ENCODE measurements at regions not wholly inside any gene's neighbourhood (a gene's known extent, or its start where the extent isn't known, plus 50 kb on each side); places are given as distances from the start of the nearest gene placed in this dataset.

- Histone ChIP-seq H3K36me3 (ENCODE audit: low read depth) (no peaks in the 10 kb centered on the region), H3K27ac (ENCODE audit: poor library complexity, severe bottlenecking) (no peak overlapping the region), H3K4me1 (ENCODE audit: insufficient read depth, poor library complexity, severe bottlenecking) (no peaks in the 10 kb centered on the region), H3K4me3 (ENCODE audit: severe bottlenecking) (no peak overlapping the region), H3K27me3 (ENCODE audit: insufficient read depth, poor library complexity, severe bottlenecking) (no peaks in the 10 kb centered on the region), H3K9me3 (ENCODE audit: severe bottlenecking) (no peaks in the 10 kb centered on the region)
- no peak for DNase-seq (ENCODE audit: low spot score)
- no peak for ATAC-seq (ENCODE audit: low read depth)
- TF ChIP-seq, protein P1, sequence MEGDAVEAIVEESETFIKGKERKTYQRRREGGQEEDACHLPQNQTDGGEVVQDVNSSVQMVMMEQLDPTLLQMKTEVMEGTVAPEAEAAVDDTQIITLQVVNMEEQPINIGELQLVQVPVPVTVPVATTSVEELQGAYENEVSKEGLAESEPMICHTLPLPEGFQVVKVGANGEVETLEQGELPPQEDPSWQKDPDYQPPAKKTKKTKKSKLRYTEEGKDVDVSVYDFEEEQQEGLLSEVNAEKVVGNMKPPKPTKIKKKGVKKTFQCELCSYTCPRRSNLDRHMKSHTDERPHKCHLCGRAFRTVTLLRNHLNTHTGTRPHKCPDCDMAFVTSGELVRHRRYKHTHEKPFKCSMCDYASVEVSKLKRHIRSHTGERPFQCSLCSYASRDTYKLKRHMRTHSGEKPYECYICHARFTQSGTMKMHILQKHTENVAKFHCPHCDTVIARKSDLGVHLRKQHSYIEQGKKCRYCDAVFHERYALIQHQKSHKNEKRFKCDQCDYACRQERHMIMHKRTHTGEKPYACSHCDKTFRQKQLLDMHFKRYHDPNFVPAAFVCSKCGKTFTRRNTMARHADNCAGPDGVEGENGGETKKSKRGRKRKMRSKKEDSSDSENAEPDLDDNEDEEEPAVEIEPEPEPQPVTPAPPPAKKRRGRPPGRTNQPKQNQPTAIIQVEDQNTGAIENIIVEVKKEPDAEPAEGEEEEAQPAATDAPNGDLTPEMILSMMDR (IDR thresholded peaks at IDR 0.05; ENCODE audit: poor library complexity, severe bottlenecking) = no peak
These were observed 63.4 kb upstream of the CDH11 start for GRCh38 chr16:65185241-65185778.

GRCh38 chr16:65181071-65181561, 59.3 kb upstream of the CDH11 start:
- H3K36me3 ChIP-seq (ENCODE audit: low read depth) = no peaks in the 10 kb centered on the region
- no peaks in the 10 kb centered on the region for H3K27me3 ChIP-seq (ENCODE audit: insufficient read depth, poor library complexity, severe bottlenecking)
- peaks cover 6% of the 10 kb centered on the region for H3K4me1 ChIP-seq (ENCODE audit: insufficient read depth, poor library complexity, severe bottlenecking)
- TF ChIP-seq, protein P1 (IDR thresholded peaks at IDR 0.05; ENCODE audit: poor library complexity, severe bottlenecking) = no peak
- ATAC-seq (ENCODE audit: low read depth) = no peak
- no peak for DNase-seq (ENCODE audit: low spot score)
- H3K9me3 ChIP-seq (ENCODE audit: severe bottlenecking) = no peaks in the 10 kb centered on the region
- no peak overlapping the region for H3K27ac ChIP-seq (ENCODE audit: poor library complexity, severe bottlenecking)
- no peak overlapping the region for H3K4me3 ChIP-seq (ENCODE audit: severe bottlenecking)

DNA sequence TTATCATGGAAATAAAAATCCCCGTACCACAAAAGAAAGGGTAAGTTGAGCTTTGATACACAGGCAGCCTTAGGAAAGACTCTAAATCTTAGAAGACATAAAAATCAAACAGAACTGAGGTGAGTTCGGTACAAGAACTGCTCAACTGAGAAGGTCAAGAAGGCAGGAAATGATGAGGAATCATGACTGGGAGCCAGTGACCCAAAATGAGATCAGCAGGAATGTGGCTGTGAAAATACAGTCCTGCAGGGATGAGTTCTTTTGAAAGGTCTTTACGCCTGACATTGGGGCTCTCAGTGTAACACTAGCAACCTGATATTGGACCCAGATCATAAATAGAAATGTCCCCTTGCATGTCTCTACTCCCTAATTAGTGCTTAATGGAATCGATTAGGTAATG, 56.3 kb upstream of the CDH11 start:
- Histone ChIP-seq H3K36me3 (ENCODE audit: low read depth) (no peaks in the 10 kb centered on the region), H3K4me1 (ENCODE audit: insufficient read depth, poor library complexity, severe bottlenecking) (peaks cover 6% of the 10 kb centered on the region), H3K9me3 (ENCODE audit: severe bottlenecking) (no peaks in the 10 kb centered on the region), H3K27me3 (ENCODE audit: insufficient read depth, poor library complexity, severe bottlenecking) (no peaks in the 10 kb centered on the region), H3K27ac (ENCODE audit: poor library complexity, severe bottlenecking) (no peak overlapping the region), H3K4me3 (ENCODE audit: severe bottlenecking) (no peak overlapping the region)
- ATAC-seq (ENCODE audit: low read depth) (peak; percentile 38; the same call in 1 of the 3 replicates), DNase-seq (ENCODE audit: low spot score) (no peak)
- TF ChIP-seq, protein P1 (IDR thresholded peaks at IDR 0.05; ENCODE audit: poor library complexity, severe bottlenecking) = no peak

- peaks cover 6% of the 10 kb centered on the region for H3K4me1 ChIP-seq (ENCODE audit: insufficient read depth, poor library complexity, severe bottlenecking)
- no peak for DNase-seq (ENCODE audit: low spot score)
- no peaks in the 10 kb centered on the region for H3K9me3 ChIP-seq (ENCODE audit: severe bottlenecking)
- H3K27me3 ChIP-seq (ENCODE audit: insufficient read depth, poor library complexity, severe bottlenecking) = no peaks in the 10 kb centered on the region
- H3K36me3 ChIP-seq (ENCODE audit: low read depth) = no peaks in the 10 kb centered on the region
- TF ChIP-seq, protein P1 (IDR thresholded peaks at IDR 0.05; ENCODE audit: poor library complexity, severe bottlenecking) = no peak
- no peak overlapping the region for H3K27ac ChIP-seq (ENCODE audit: poor library complexity, severe bottlenecking)
- no peak overlapping the region for H3K4me3 ChIP-seq (ENCODE audit: severe bottlenecking)
- no peak for ATAC-seq (ENCODE audit: low read depth)
These were observed 54.7 kb upstream of the CDH11 start for GRCh38 chr16:65176603-65177002.

DNA sequence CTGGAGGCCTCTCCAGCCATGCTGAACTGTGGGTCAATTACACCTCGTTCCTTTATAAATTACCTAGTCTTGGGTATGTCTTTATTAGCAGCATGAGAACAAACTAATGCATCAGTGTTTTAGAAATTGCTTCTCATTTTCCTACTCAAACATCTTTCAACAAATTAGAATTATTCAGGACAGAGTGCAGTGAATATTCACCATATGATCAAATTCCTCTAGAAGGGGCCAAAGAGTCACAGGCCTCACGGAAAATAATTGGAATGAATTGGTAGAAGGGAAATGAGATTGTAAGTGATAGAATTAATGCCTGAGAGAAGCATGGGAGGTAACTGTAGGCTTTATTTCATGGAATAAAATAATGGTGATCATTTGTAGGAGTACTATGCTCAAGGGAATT, 50.5 kb upstream of the CDH11 start:
- TF ChIP-seq, protein P1 (IDR thresholded peaks at IDR 0.05; ENCODE audit: poor library complexity, severe bottlenecking) = no peak
- H3K27me3 ChIP-seq (ENCODE audit: insufficient read depth, poor library complexity, severe bottlenecking) = no peaks in the 10 kb centered on the region
- ATAC-seq (ENCODE audit: low read depth) (no peak), DNase-seq (ENCODE audit: low spot score) (no peak)
- H3K9me3 ChIP-seq (ENCODE audit: severe bottlenecking) = no peaks in the 10 kb centered on the region
- H3K4me1 ChIP-seq (ENCODE audit: insufficient read depth, poor library complexity, severe bottlenecking) = no peaks in the 10 kb centered on the region
- no peaks in the 10 kb centered on the region for H3K36me3 ChIP-seq (ENCODE audit: low read depth)
- H3K4me3 ChIP-seq (ENCODE audit: severe bottlenecking) = no peak overlapping the region
- no peak overlapping the region for H3K27ac ChIP-seq (ENCODE audit: poor library complexity, severe bottlenecking)
